ENCODE measurements at regions not wholly inside any gene's neighbourhood (a gene's known extent, or its start where the extent isn't known, plus 50 kb on each side); places are given as distances from the start of the nearest gene placed in this dataset.

- no peak for DNase-seq
Observed at GRCh38 chr15:53000409-53000808, 210.3 kb upstream of the ONECUT1 start.

DNA sequence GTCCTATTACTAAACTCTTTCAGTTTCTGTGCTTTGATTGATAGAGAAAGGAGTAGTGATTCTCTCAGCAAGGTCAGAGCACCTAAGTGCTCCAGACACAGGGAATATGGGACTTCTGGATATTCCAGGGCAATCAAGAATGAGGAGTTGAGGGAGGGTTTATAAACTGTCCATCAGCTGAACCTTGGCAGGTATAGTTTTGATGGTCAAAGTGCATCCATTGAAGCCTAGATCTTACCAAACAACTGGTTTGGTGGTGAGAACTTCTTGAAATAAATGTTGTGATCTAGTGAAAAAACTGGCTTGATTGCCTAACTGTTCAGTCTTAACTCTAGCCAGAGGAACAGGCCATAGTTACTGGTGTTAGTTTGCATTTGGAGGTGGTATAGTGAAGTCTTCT lies 207.0 kb upstream of the ONECUT1 start:
- no peak for DNase-seq

DNA sequence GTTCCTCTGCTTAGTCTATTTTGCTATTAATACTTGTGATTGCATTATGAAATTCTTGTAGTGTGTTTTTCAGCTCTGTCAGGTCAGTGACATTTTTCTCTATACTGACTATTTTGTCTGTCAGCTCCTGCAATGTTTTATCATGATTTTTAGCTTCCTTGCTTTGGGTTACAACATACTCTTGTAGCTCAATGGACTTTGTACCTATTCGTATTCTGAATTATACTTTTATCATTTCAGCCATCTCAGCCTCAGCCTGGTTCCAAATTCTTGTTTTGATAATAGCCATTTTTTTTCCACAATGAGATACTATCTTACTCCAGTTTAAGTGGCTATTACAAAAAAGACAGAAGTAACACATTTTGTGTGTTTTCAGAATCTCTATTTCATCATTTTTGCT lies 204.2 kb upstream of the ONECUT1 start:
- no peak for DNase-seq

GRCh38 chr15:52984507-52984906 lies 194.4 kb upstream of the ONECUT1 start:
- no peak for DNase-seq

- no peak for DNase-seq
Observed at GRCh38 chr15:52980446-52980845, 190.3 kb upstream of the ONECUT1 start.

DNA sequence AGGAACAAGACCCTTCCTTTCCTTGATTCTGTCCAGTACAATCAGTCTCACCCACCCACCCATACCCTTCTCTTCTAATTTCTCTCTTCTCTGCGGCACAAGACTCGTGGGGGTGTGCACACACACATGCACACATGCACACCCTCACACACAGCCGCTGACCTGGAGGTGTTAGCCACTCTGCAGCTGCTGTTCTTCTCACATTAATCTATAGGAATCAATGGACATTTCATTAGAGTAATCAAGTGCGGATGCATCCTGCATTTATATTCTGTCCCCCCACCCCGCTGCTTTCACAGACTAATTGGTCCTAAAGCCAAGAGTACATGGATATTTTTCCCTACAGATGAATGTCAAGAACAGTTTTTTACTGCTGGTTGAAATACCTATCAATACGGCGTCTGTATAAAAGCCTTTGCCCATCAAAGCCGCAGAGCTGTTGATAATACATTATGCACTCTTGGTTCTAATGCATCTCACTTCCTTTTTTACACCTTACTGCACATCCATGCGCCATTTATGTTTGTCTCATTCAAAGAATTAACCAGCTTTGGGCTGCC lies 186.5 kb upstream of the ONECUT1 start:
- DNase-seq = no peak

DNA sequence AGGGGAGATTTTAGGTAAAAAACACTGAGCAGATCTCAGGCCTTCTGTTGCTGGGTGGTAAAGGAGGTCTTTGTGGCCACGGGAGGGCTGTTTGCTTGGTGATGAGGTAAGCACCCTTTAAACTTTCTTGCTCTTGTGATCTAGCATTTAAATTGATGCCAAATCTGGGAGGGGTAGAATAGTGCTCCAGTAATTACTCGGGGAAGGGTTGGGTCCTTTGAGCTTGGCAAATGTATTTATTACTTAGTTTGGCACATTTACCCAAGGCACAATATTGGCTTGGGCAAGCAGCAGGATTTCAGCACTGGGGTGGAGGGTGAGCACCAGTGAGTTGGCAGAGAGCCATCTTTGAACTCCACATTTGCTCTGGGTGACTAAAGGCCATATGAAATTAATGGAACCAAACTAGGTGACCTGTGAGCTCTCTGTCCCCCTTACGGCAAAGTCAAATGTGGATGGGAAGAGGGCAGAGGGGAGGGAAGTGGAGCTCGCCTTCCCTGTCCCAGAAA lies 185.9 kb upstream of the ONECUT1 start:
- DNase-seq = no peak

GRCh38 chr15:52963865-52964264 lies 173.7 kb upstream of the ONECUT1 start:
- DNase-seq = no peak

GRCh38 chr15:52960283-52960682 lies 170.1 kb upstream of the ONECUT1 start:
- no peak for DNase-seq

GRCh38 chr15:52943746-52944145 lies 153.6 kb upstream of the ONECUT1 start:
- DNase-seq = no peak

DNA sequence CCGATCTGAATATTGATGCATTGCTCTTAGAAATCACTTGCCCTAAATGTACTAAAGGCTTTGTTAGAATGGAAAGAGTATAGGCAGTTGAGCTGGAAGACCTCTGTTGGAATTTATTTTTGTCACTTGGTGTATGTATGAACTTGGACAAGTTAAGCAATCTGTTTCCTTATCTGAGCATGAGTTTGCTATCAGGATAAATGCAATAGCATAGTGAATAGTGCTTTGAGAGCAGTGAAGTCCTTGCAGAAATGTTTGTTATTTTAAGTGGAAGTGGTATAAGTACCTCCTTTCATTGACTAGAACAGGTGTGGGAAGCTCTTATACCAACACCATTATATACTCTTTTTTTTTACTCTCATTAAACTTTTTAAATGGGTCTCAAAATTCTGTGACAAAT lies 146.4 kb upstream of the ONECUT1 start:
- no peak for DNase-seq

DNA sequence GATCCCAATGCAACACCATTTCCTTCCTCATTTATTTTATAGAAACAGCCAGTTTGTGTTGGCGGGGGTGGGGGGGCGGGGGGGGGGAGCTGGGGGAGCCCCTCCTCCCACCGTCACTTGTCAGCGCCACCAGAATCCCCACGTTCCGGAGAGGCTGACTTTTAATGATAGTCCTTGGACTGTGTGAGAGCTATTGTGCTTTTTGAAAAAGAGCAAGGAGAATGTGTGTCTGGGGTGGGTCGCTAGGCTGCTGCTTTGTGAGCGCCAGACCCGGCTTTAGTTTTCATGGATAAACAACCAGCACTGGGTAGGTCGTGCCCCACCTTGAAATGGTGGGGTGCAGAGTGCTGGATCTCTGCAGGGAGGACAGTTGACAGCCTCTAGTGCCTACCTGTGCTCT lies 135.0 kb upstream of the ONECUT1 start:
- DNase-seq = no peak

GRCh38 chr15:52924630-52925029 lies 134.5 kb upstream of the ONECUT1 start:
- DNase-seq = no peak

- no peak for DNase-seq
Observed at GRCh38 chr15:52923626-52924025, 133.5 kb upstream of the ONECUT1 start.

GRCh38 chr15:52922871-52923270 lies 132.7 kb upstream of the ONECUT1 start:
- no peak for DNase-seq

DNA sequence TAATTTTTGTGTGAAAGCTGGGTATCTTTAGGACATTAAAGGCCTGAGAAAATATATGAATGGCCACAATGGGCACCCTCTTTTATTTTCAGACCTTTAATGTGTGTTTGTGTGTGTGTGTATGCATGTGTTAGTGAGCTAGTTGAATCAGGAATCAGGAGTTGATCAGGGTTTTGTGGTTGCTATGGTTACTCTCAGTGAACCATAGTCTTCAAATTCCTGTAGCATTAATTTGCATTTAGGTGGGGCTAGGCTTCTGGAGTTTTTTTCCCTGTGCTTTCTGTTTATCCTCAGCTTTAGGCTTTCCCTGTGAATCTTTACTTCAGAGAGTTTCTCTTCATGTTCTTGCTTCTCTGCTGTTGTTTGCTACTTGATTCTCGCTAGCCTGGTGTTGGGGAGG lies 122.0 kb upstream of the ONECUT1 start:
- DNase-seq = no peak

GRCh38 chr15:52893338-52893737 lies 103.2 kb upstream of the ONECUT1 start:
- no peak for DNase-seq

DNA sequence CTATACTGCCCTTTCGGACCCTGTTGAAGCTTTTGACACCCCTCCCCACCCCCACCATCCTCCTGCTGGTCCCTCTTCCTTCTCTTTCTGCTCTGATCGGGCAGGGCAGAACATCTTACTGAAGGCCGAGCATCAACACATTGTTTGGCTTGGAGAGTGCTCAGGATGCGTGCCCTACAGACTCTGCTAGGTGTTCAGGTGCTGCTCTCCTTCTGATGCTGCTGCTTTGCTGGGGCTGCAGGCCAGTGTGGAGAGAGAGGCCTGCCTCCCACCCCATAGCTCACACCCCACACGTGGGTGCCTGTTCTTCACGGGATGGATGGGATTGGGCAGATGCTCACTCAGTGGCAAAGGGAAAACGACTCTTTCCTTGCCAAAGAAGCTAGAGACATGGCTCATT lies 89.8 kb upstream of the ONECUT1 start:
- DNase-seq = no peak

DNA sequence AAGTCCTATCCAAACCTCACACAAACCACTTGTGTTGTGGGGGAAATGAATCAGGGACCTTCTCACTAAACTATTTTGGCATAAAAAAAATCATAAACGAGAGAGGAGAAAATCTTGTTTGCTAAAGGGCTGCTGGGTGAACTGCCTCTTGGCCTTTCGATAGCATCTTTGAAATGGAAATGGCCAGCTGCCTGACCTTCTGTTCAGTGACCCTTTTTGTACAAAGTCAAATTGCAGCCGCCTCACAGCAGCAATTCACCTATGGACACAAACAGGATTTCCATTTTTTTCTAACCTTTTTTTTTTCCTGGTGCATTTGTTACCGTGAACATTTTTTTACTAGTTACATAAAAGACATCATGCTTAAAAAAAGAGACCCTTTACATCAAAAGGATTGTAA lies 89.0 kb upstream of the ONECUT1 start:
- DNase-seq = no peak

- DNase-seq = no peak
Observed at GRCh38 chr15:52876991-52877663, 87.0 kb upstream of the ONECUT1 start.

DNA sequence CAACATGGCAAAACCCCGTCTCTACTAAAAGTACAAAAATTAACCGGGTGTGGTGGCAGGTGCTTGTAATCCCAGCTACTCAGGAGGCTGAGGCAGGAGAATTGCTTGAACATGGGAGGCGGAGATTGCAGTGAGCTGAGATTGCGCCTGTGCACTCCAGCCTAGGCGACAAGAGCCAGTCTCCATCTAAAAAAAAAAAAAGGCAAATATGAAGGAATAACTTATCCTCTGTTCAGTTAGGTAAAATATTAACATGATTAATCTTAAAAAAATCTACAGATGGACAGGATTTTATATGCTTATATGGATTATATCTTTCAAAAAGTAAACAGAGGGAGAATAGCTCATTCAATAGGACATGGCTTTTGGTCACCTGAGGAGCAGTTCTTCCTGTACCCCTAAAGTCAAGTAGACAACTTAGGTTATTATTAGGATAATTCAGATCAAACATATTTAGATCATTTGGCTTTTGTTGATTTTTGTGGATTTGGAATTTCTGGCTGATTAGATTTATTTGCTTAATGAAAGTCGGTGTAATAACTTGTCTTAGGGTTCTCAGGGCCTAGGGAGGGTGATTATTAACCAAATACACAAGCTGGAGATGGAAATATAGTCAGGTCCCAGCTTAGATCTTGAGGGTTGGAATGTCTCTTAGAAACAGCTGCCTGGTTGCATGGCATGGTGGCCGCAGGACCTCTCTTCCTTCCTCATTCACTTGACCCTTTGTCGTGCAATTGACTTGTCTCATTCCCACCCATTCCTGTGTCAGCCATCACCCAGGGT lies 82.1 kb upstream of the ONECUT1 start:
- no peak for DNase-seq

- no peak for DNase-seq
Observed at GRCh38 chr15:52870015-52870414, 79.9 kb upstream of the ONECUT1 start.

- no peak for DNase-seq
Observed at GRCh38 chr15:52866698-52867097, 76.6 kb upstream of the ONECUT1 start.

- DNase-seq = no peak
Observed at GRCh38 chr15:52862677-52863076, 72.5 kb upstream of the ONECUT1 start.
